ENCODE measurements at regions not wholly inside any gene's neighbourhood (a gene's known extent, or its start where the extent isn't known, plus 50 kb on each side); places are given as distances from the start of the nearest gene placed in this dataset.

- TF ChIP-seq, protein P1, sequence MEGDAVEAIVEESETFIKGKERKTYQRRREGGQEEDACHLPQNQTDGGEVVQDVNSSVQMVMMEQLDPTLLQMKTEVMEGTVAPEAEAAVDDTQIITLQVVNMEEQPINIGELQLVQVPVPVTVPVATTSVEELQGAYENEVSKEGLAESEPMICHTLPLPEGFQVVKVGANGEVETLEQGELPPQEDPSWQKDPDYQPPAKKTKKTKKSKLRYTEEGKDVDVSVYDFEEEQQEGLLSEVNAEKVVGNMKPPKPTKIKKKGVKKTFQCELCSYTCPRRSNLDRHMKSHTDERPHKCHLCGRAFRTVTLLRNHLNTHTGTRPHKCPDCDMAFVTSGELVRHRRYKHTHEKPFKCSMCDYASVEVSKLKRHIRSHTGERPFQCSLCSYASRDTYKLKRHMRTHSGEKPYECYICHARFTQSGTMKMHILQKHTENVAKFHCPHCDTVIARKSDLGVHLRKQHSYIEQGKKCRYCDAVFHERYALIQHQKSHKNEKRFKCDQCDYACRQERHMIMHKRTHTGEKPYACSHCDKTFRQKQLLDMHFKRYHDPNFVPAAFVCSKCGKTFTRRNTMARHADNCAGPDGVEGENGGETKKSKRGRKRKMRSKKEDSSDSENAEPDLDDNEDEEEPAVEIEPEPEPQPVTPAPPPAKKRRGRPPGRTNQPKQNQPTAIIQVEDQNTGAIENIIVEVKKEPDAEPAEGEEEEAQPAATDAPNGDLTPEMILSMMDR (IDR thresholded peaks at IDR 0.05; ENCODE audit: low read depth, low read length): no peak
- no peak for DNase-seq
Observed at GRCh38 chr1:192735298-192735915, 73.4 kb upstream of the RGS2 start.

GRCh38 chr1:192737306-192737705 is 71.5 kb upstream of the RGS2 start:
- TF ChIP-seq, protein P1 (IDR thresholded peaks at IDR 0.05; ENCODE audit: low read depth, low read length): no peak
- H3K9me3 ChIP-seq (ENCODE audit: severe bottlenecking): no peaks in the 10 kb centered on the region
- no peak for DNase-seq

More at GRCh38 chr1:192735298-192735915, 73.4 kb upstream of the RGS2 start:
- H3K27ac ChIP-seq: no peak overlapping the region
- no peak overlapping the region for H3K4me3 ChIP-seq (ENCODE audit: low read depth, low read length)
- no peaks in the 10 kb centered on the region for H3K36me3 ChIP-seq
- H3K9me3 ChIP-seq (ENCODE audit: severe bottlenecking): no peaks in the 10 kb centered on the region
- no peaks in the 10 kb centered on the region for H3K27me3 ChIP-seq (ENCODE audit: insufficient read depth, low read depth, severe bottlenecking)

GRCh38 chr1:192739476-192740184 is 69.2 kb upstream of the RGS2 start:
- Histone ChIP-seq H3K4me3 (ENCODE audit: low read depth, low read length) (no peak overlapping the region), H3K27ac (no peak overlapping the region), H3K9me3 (ENCODE audit: severe bottlenecking) (no peaks in the 10 kb centered on the region), H3K36me3 (no peaks in the 10 kb centered on the region), H3K27me3 (ENCODE audit: insufficient read depth, low read depth, severe bottlenecking) (no peaks in the 10 kb centered on the region)
- no peak for DNase-seq
- TF ChIP-seq, protein P1 (IDR thresholded peaks at IDR 0.05; ENCODE audit: low read depth, low read length): no peak

More at GRCh38 chr1:192737306-192737705, 71.5 kb upstream of the RGS2 start:
- no peaks in the 10 kb centered on the region for H3K36me3 ChIP-seq
- no peaks in the 10 kb centered on the region for H3K27me3 ChIP-seq (ENCODE audit: insufficient read depth, low read depth, severe bottlenecking)
- H3K4me3 ChIP-seq (ENCODE audit: low read depth, low read length): no peak overlapping the region
- H3K27ac ChIP-seq: no peak overlapping the region

- H3K4me3 ChIP-seq (ENCODE audit: low read depth, low read length): no peak overlapping the region
- no peaks in the 10 kb centered on the region for H3K36me3 ChIP-seq
- H3K27me3 ChIP-seq (ENCODE audit: insufficient read depth, low read depth, severe bottlenecking): no peaks in the 10 kb centered on the region
Observed at GRCh38 chr1:192740214-192740613, 68.6 kb upstream of the RGS2 start.

GRCh38 chr1:192741095-192741494 is 67.7 kb upstream of the RGS2 start:
- no peaks in the 10 kb centered on the region for H3K9me3 ChIP-seq (ENCODE audit: severe bottlenecking)
- no peak for DNase-seq
- H3K27me3 ChIP-seq (ENCODE audit: insufficient read depth, low read depth, severe bottlenecking): no peaks in the 10 kb centered on the region
- H3K4me3 ChIP-seq (ENCODE audit: low read depth, low read length): no peak overlapping the region
- H3K36me3 ChIP-seq: no peaks in the 10 kb centered on the region
- TF ChIP-seq, protein P1 (IDR thresholded peaks at IDR 0.05; ENCODE audit: low read depth, low read length): no peak
- no peak overlapping the region for H3K27ac ChIP-seq

More at GRCh38 chr1:192740214-192740613, 68.6 kb upstream of the RGS2 start:
- Histone ChIP-seq H3K27ac (no peak overlapping the region), H3K9me3 (ENCODE audit: severe bottlenecking) (no peaks in the 10 kb centered on the region)
- TF ChIP-seq, protein P1 (IDR thresholded peaks at IDR 0.05; ENCODE audit: low read depth, low read length): no peak
- DNase-seq: no peak
